ENCODE measurements at regions not wholly inside any gene's neighbourhood (a gene's known extent, or its start where the extent isn't known, plus 50 kb on each side); places are given as distances from the start of the nearest gene placed in this dataset.

GRCh38 chrX:1112321-1112720 is 100.1 kb downstream of the CRLF2 start:
- no peaks in the 10 kb centered on the region for H3K9me3 ChIP-seq (ENCODE audit: insufficient read depth, low read depth, low read length)
- H3K4me2 ChIP-seq (ENCODE audit: low read depth, low read length, poor library complexity, severe bottlenecking), result no peak overlapping the region
- no peak overlapping the region for H3K4me3 ChIP-seq (ENCODE audit: low read length, poor library complexity, severe bottlenecking)
- no peaks in the 10 kb centered on the region for H4K20me1 ChIP-seq (ENCODE audit: insufficient read depth, low read length, poor library complexity, severe bottlenecking)
- no peaks in the 10 kb centered on the region for H3K79me2 ChIP-seq (ENCODE audit: insufficient read depth, low read length)
- no peak overlapping the region for H2AFZ ChIP-seq (ENCODE audit: low read length)
- H3K27me3 ChIP-seq (ENCODE audit: insufficient read depth, low read length, poor library complexity, severe bottlenecking), result no peaks in the 10 kb centered on the region
- H3K4me1 ChIP-seq (ENCODE audit: insufficient read depth, low read length, poor library complexity, severe bottlenecking), result no peaks in the 10 kb centered on the region
- H3K36me3 ChIP-seq (ENCODE audit: insufficient read depth, low read length), result no peaks in the 10 kb centered on the region
- H3K9me2 ChIP-seq (replicated peaks; ENCODE audit: low read depth, low read length), result no peaks in the 10 kb centered on the region
- TF ChIP-seq CTCF (conservative IDR thresholded peaks at IDR 0.05; ENCODE audit: low read length) (no peak), EZH2phosphoT487 (IDR thresholded peaks at IDR 0.05; ENCODE audit: borderline replicate concordance) (no peak)
- H3K9ac ChIP-seq (ENCODE audit: low read depth, low read length, poor library complexity, severe bottlenecking), result no peak overlapping the region
- no peaks in the 10 kb centered on the region for H3F3A ChIP-seq (ENCODE audit: low read depth)

GRCh38 chrX:1111601-1112300 is 100.7 kb downstream of the CRLF2 start:
- no peak for TF ChIP-seq CTCF (conservative IDR thresholded peaks at IDR 0.05; ENCODE audit: low read length)
- no peak for TF ChIP-seq EZH2phosphoT487 (IDR thresholded peaks at IDR 0.05; ENCODE audit: borderline replicate concordance)
- Histone ChIP-seq H3K27me3 (ENCODE audit: insufficient read depth, low read length, poor library complexity, severe bottlenecking) (no peaks in the 10 kb centered on the region), H3F3A (ENCODE audit: low read depth) (no peaks in the 10 kb centered on the region), H3K4me3 (ENCODE audit: low read length, poor library complexity, severe bottlenecking) (no peak overlapping the region), H2AFZ (ENCODE audit: low read length) (no peak overlapping the region), H3K4me1 (ENCODE audit: insufficient read depth, low read length, poor library complexity, severe bottlenecking) (no peaks in the 10 kb centered on the region), H3K9me3 (ENCODE audit: insufficient read depth, low read depth, low read length) (no peaks in the 10 kb centered on the region), H3K4me2 (ENCODE audit: low read depth, low read length, poor library complexity, severe bottlenecking) (no peak overlapping the region), H3K36me3 (ENCODE audit: insufficient read depth, low read length) (no peaks in the 10 kb centered on the region), H3K9ac (ENCODE audit: low read depth, low read length, poor library complexity, severe bottlenecking) (no peak overlapping the region), H3K9me2 (replicated peaks; ENCODE audit: low read depth, low read length) (no peaks in the 10 kb centered on the region), H3K79me2 (ENCODE audit: insufficient read depth, low read length) (no peaks in the 10 kb centered on the region), H4K20me1 (ENCODE audit: insufficient read depth, low read length, poor library complexity, severe bottlenecking) (no peaks in the 10 kb centered on the region)

GRCh38 chrX:1109580-1110119 is 102.8 kb downstream of the CRLF2 start:
- no peak for TF ChIP-seq EZH2phosphoT487 (IDR thresholded peaks at IDR 0.05; ENCODE audit: borderline replicate concordance)
- no peak for TF ChIP-seq CTCF (conservative IDR thresholded peaks at IDR 0.05; ENCODE audit: low read length)
- no peak overlapping the region for H3K9ac ChIP-seq (ENCODE audit: low read depth, low read length, poor library complexity, severe bottlenecking)
- no peaks in the 10 kb centered on the region for H3K36me3 ChIP-seq (ENCODE audit: insufficient read depth, low read length)
- H4K20me1 ChIP-seq (ENCODE audit: insufficient read depth, low read length, poor library complexity, severe bottlenecking), result no peaks in the 10 kb centered on the region
- no peaks in the 10 kb centered on the region for H3K27me3 ChIP-seq (ENCODE audit: insufficient read depth, low read length, poor library complexity, severe bottlenecking)
- no peaks in the 10 kb centered on the region for H3K79me2 ChIP-seq (ENCODE audit: insufficient read depth, low read length)
- no peak overlapping the region for H3K4me2 ChIP-seq (ENCODE audit: low read depth, low read length, poor library complexity, severe bottlenecking)
- H2AFZ ChIP-seq (ENCODE audit: low read length), result no peak overlapping the region
- H3K4me1 ChIP-seq (ENCODE audit: insufficient read depth, low read length, poor library complexity, severe bottlenecking), result no peaks in the 10 kb centered on the region
- no peaks in the 10 kb centered on the region for H3K9me2 ChIP-seq (replicated peaks; ENCODE audit: low read depth, low read length)
- H3K9me3 ChIP-seq (ENCODE audit: insufficient read depth, low read depth, low read length), result no peaks in the 10 kb centered on the region
- no peak overlapping the region for H3K4me3 ChIP-seq (ENCODE audit: low read length, poor library complexity, severe bottlenecking)
- no peaks in the 10 kb centered on the region for H3F3A ChIP-seq (ENCODE audit: low read depth)

All from Loucy (cell line).